GM12878 (cell line): ENCODE measurements at regions not wholly inside any gene's neighbourhood (a gene's known extent, or its start where the extent isn't known, plus 50 kb on each side); places are given as distances from the start of the nearest gene placed in this dataset.

Source experiments
- BCL3 ChIP-seq: IDR thresholded peaks from 2 replicates; pipeline ENCODE4 v1.6.1; 2011; ENCODE audit warnings: borderline replicate concordance, low read depth, mild to moderate bottlenecking, moderate library complexity, low read length; ENCODE audit not compliant: insufficient read depth, poor library complexity, severe bottlenecking
- BCLAF1 ChIP-seq: fragments of 450-650 bp; IDR thresholded peaks from 2 replicates; pipeline ENCODE4 v1.6.1; 2017; ENCODE audit warnings: antibody characterized with exemption, mild to moderate bottlenecking, moderate library complexity
- CBFB ChIP-seq: IDR thresholded peaks from 2 replicates; pipeline ENCODE4 v1.6.1; 2016; ENCODE audit warnings: antibody characterized with exemption, low read depth
- DPF2 ChIP-seq: fragments of 450-650 bp; IDR thresholded peaks from 2 replicates; pipeline ENCODE4 v1.6.1; 2017; ENCODE audit warnings: mild to moderate bottlenecking
- FOXK2 ChIP-seq: fragments of 450-650 bp; IDR thresholded peaks from 2 replicates; pipeline ENCODE4 v1.6.1; 2017; ENCODE audit warnings: mild to moderate bottlenecking, moderate library complexity
- KAT2A ChIP-seq: conservative IDR thresholded peaks from 2 replicates; pipeline ENCODE4 v1.6.1; 2011; ENCODE audit warnings: low read depth, low read length; ENCODE audit not compliant: control insufficient read depth
- MLLT1 ChIP-seq: fragments of 450-650 bp; IDR thresholded peaks from 2 replicates; pipeline ENCODE4 v1.6.1; 2016; ENCODE audit warnings: mild to moderate bottlenecking
- MTA2 ChIP-seq: fragments of 450-650 bp; IDR thresholded peaks from 2 replicates; pipeline ENCODE4 v1.6.1; 2016; ENCODE audit warnings: low read depth, mild to moderate bottlenecking, moderate library complexity
- MTA3 ChIP-seq: IDR thresholded peaks from 2 replicates; pipeline ENCODE4 v1.6.1; 2012; ENCODE audit warnings: low read length, inconsistent platforms, borderline replicate concordance
- NKRF ChIP-seq: fragments of 450-650 bp; conservative IDR thresholded peaks from 2 replicates; pipeline ENCODE4 v1.6.1; 2017; ENCODE audit warnings: mild to moderate bottlenecking, moderate library complexity
- NR2C1 ChIP-seq: fragments of 450-650 bp; IDR thresholded peaks from 2 replicates; pipeline ENCODE4 v1.6.1; 2017; ENCODE audit warnings: antibody characterized with exemption, mild to moderate bottlenecking, moderate library complexity
- PAX5 ChIP-seq: IDR thresholded peaks from 2 replicates; pipeline ENCODE4 v1.6.1; 2011; ENCODE audit warnings: low read depth, low read length, borderline replicate concordance
- PML ChIP-seq: IDR thresholded peaks from 2 replicates; pipeline ENCODE4 v1.6.1; 2012; ENCODE audit warnings: low read length, inconsistent platforms
- POU2F2 ChIP-seq: IDR thresholded peaks from 3 replicates; pipeline ENCODE4 v1.6.1; 2011; ENCODE audit warnings: low read depth, mild to moderate bottlenecking, low read length, borderline replicate concordance
- RELA ChIP-seq: fragments of 450-650 bp; IDR thresholded peaks from 2 replicates; pipeline ENCODE4 v1.8.0; 2014; ENCODE audit warnings: borderline replicate concordance; ENCODE audit not compliant: partially characterized antibody
- SUPT20H ChIP-seq: IDR thresholded peaks from 2 replicates; pipeline ENCODE4 v1.6.1; 2011; ENCODE audit warnings: low read depth, mild to moderate bottlenecking, low read length, moderate library complexity, borderline replicate concordance; ENCODE audit not compliant: control insufficient read depth
- YBX1 ChIP-seq: fragments of 450-650 bp; IDR thresholded peaks from 2 replicates; pipeline ENCODE4 v1.6.1; 2016; ENCODE audit warnings: antibody characterized with exemption
- ZBTB40 ChIP-seq: fragments of 450-650 bp; IDR thresholded peaks from 2 replicates; pipeline ENCODE4 v1.6.1; 2016; ENCODE audit warnings: mild to moderate bottlenecking, moderate library complexity, borderline replicate concordance

- TF ChIP-seq BCL3: peak; percentile 69
- no peak for TF ChIP-seq KAT2A
- no peak for TF ChIP-seq BCLAF1
- TF ChIP-seq RELA: no peak
- TF ChIP-seq MLLT1: peak; percentile 45; the same call in 1 of the 2 replicates
- 0 out of 2 replicates have a peak, but pooled peaks have one; percentile 31 for TF ChIP-seq MTA3
- TF ChIP-seq PML: no peak
- no peak for TF ChIP-seq FOXK2
- no peak for TF ChIP-seq ZBTB40
- no peak; the same call in none of the 2 replicates for TF ChIP-seq DPF2
- TF ChIP-seq YBX1: no peak
- TF ChIP-seq PAX5: peak; percentile 71; the same call in 1 of the 2 replicates
- no peak for TF ChIP-seq SUPT20H
- no peak for TF ChIP-seq NR2C1
- no peak for TF ChIP-seq POU2F2
- 0 out of 2 replicates have a peak, but pooled peaks have one; percentile 10 for TF ChIP-seq MTA2
- peak; percentile 51 for TF ChIP-seq CBFB
- no peak for TF ChIP-seq NKRF
These were observed 165.9 kb upstream of the ID2 start (continued) for GRCh38 chr2:8515864-8516533.
